Astrocyte (in vitro differentiated cells and primary cell): ENCODE measurements at regions not wholly inside any gene's neighbourhood (a gene's known extent, or its start where the extent isn't known, plus 50 kb on each side); places are given as distances from the start of the nearest gene placed in this dataset.

Source experiments
- CTCF ChIP-seq: IDR thresholded peaks from 2 replicates; pipeline ENCODE4 v1.5.1; 2011; ENCODE audit warnings: low read depth, mild to moderate bottlenecking, inconsistent platforms, low read length, moderate library complexity; ENCODE audit not compliant: insufficient read depth
- EZH2 ChIP-seq: IDR thresholded peaks from 2 replicates; pipeline ENCODE4 v1.6.1; 2012; ENCODE audit warnings: mild to moderate bottlenecking, low read length, inconsistent platforms; ENCODE audit not compliant: insufficient read depth

- no peak for TF ChIP-seq CTCF
- no peak for TF ChIP-seq EZH2
Measured at GRCh38 chr14:62189698-62190097, 427.5 kb downstream of the SNAPC1 start.
